ENCODE measurements at regions not wholly inside any gene's neighbourhood (a gene's known extent, or its start where the extent isn't known, plus 50 kb on each side); places are given as distances from the start of the nearest gene placed in this dataset.

GRCh38 chr5:68454172-68454571 is 238.6 kb downstream of the PIK3R1 start:
- Histone ChIP-seq H3K4me1 (ENCODE audit: insufficient read depth, low read length) (peaks cover 38% of the 10 kb centered on the region), H3K9me3 (ENCODE audit: low read length) (no peaks in the 10 kb centered on the region), H3K36me3 (replicated peaks in 1 of 2; ENCODE audit: control insufficient read depth in 1 of 2, insufficient read depth in 2 of 2, low read length in 2 of 2) (no peaks in the 10 kb centered on the region), H3K9ac (ENCODE audit: insufficient read depth, low read depth, low read length) (no peak overlapping the region), H2AFZ (ENCODE audit: low read length) (no peak overlapping the region), H3K4me3 (replicated peaks in 1 of 3; ENCODE audit: insufficient read depth in 1 of 3, low read depth in 2 of 3, low read length in 3 of 3) (no peak overlapping the region), H3K27ac (ENCODE audit: extremely low read length, insufficient read depth, low read length) (no peak overlapping the region), H3K27me3 (ENCODE audit: control insufficient read depth in 1 of 2, insufficient read depth in 2 of 2, low read length in 2 of 2) (peaks cover 0 to 10% of the 10 kb centered on the region in 2 experiments; a peak in 1 of 5 replicates), H3K4me2 (ENCODE audit: low read depth, low read length) (no peak overlapping the region), H3K79me2 (ENCODE audit: insufficient read depth, low read length) (no peaks in the 10 kb centered on the region), H4K20me1 (ENCODE audit: insufficient read depth, low read length) (no peaks in the 10 kb centered on the region)
- in situ Hi-C loops (cut with HindIII; ENCODE audit: extremely low pct_ligation_motif_present, low pct_unique_long_range_greater_than_20kb), result no loop called here
- 0% methylated on average over 3 of the region's 3 CpGs for WGBS (ENCODE audit: low lambda C conversion rate)
- ChIA-PET POLR2A (no interaction called here), CTCF (ENCODE audit: low intra/inter-chr PET ratio, low total read pairs) (no interaction called here)
- intact Hi-C loops (cut with micrococcal nuclease; ENCODE audit: unreplicated experiment), result no loop called here
- BruUV-seq (replicated peaks), result no TSS peak
- FAIRE-seq (no peak), ATAC-seq (no peak), DNase-seq (ENCODE audit: low spot score) (no peak)
- TF ChIP-seq ZNF547 (CRISPR knock-in tag; IDR thresholded peaks at IDR 0.05), result no peak

- BruUV-seq (replicated peaks), result no TSS peak
- Histone ChIP-seq H2AFZ (ENCODE audit: low read length) (no peak overlapping the region), H3K79me2 (ENCODE audit: insufficient read depth, low read length) (no peaks in the 10 kb centered on the region), H3K36me3 (replicated peaks in 1 of 2; ENCODE audit: control insufficient read depth in 1 of 2, insufficient read depth in 2 of 2, low read length in 2 of 2) (no peaks in the 10 kb centered on the region), H3K9me3 (ENCODE audit: low read length) (no peaks in the 10 kb centered on the region), H3K4me3 (replicated peaks in 1 of 3; ENCODE audit: insufficient read depth in 1 of 3, low read depth in 2 of 3, low read length in 3 of 3) (no peak overlapping the region), H3K4me1 (ENCODE audit: insufficient read depth, low read length) (peaks cover 44% of the 10 kb centered on the region), H3K27me3 (ENCODE audit: control insufficient read depth in 1 of 2, insufficient read depth in 2 of 2, low read length in 2 of 2) (peaks cover 0 to 10% of the 10 kb centered on the region in 2 experiments; a peak in 1 of 5 replicates), H4K20me1 (ENCODE audit: insufficient read depth, low read length) (no peaks in the 10 kb centered on the region), H3K27ac (ENCODE audit: extremely low read length, insufficient read depth, low read length) (no peak overlapping the region), H3K4me2 (ENCODE audit: low read depth, low read length) (no peak overlapping the region), H3K9ac (ENCODE audit: insufficient read depth, low read depth, low read length) (no peak overlapping the region)
- ChIA-PET CTCF (ENCODE audit: low intra/inter-chr PET ratio, low total read pairs) (no interaction called here), POLR2A (no interaction called here)
- 61% methylated on average over 2 of the region's 2 CpGs for WGBS (ENCODE audit: low lambda C conversion rate)
- no peak for DNase-seq (ENCODE audit: low spot score)
- no peak for FAIRE-seq
- in situ Hi-C loops (cut with HindIII; ENCODE audit: extremely low pct_ligation_motif_present, low pct_unique_long_range_greater_than_20kb) (loop anchor here (5.0 kb wide), 1 partner anchor 167 kb away; no protein-coding TSS in a partner anchor), intact Hi-C loops (cut with micrococcal nuclease; ENCODE audit: unreplicated experiment) (no loop called here)
- ATAC-seq, result no peak
- TF ChIP-seq PLRG1 (conservative IDR thresholded peaks at IDR 0.05) (no peak), CHD4 (IDR thresholded peaks at IDR 0.05; ENCODE audit: borderline replicate concordance, low read length) (no peak), PRDM10 (CRISPR knock-in tag; IDR thresholded peaks at IDR 0.05; ENCODE audit: low read depth) (no peak)
Measured at GRCh38 chr5:68454766-68455165, 239.2 kb downstream of the PIK3R1 start.

All from HepG2 (cell line).